CD4-positive, alpha-beta T cell treated with Interleukin-17A for 1 hour (primary cell): ENCODE measurements at regions not wholly inside any gene's neighbourhood (a gene's known extent, or its start where the extent isn't known, plus 50 kb on each side); places are given as distances from the start of the nearest gene placed in this dataset.
"Not testable (repeated sequence)": the region's sequence is repeated elsewhere in the genome, so short reads cannot be mapped to it uniquely, and the experiment has no call there.

Experiments
- DNase-seq: peaks from one replicate; pipeline ENCODE4 v3.0.0-alpha.2; 2020

GRCh38 chr3:6062261-6063187 is 798.4 kb upstream of the GRM7 start:
- no peak for DNase-seq

- DNase-seq: no peak
Observed at GRCh38 chr3:6066397-6066796, 794.5 kb upstream of the GRM7 start.

GRCh38 chr3:6066868-6067578 is 793.9 kb upstream of the GRM7 start:
- DNase-seq: not testable (repeated sequence)

- no peak for DNase-seq
Observed at GRCh38 chr3:6074952-6075351, 786.0 kb upstream of the GRM7 start.

GRCh38 chr3:6078436-6078835 is 782.5 kb upstream of the GRM7 start:
- no peak for DNase-seq

- no peak for DNase-seq
Observed at GRCh38 chr3:6079011-6079410, 781.9 kb upstream of the GRM7 start.

- no peak for DNase-seq
Observed at GRCh38 chr3:6079561-6080179, 781.2 kb upstream of the GRM7 start.

- DNase-seq: no peak
Observed at GRCh38 chr3:6088433-6088832, 772.5 kb upstream of the GRM7 start.

- DNase-seq: no peak
Observed at GRCh38 chr3:6089780-6090179, 771.1 kb upstream of the GRM7 start.

GRCh38 chr3:6091262-6091661 is 769.7 kb upstream of the GRM7 start:
- DNase-seq: no peak

- no peak for DNase-seq
Observed at GRCh38 chr3:6095006-6095405, 765.9 kb upstream of the GRM7 start.

- no peak for DNase-seq
Observed at GRCh38 chr3:6097021-6097420, 763.9 kb upstream of the GRM7 start.

GRCh38 chr3:6097556-6097955 is 763.4 kb upstream of the GRM7 start:
- DNase-seq: no peak

GRCh38 chr3:6098516-6099157 is 762.3 kb upstream of the GRM7 start:
- DNase-seq: no peak

GRCh38 chr3:6099458-6100075 is 761.3 kb upstream of the GRM7 start:
- DNase-seq: no peak

GRCh38 chr3:6105187-6105586 is 755.7 kb upstream of the GRM7 start:
- DNase-seq: no peak

GRCh38 chr3:6108957-6109356 is 752.0 kb upstream of the GRM7 start:
- DNase-seq: no peak

GRCh38 chr3:6110451-6110850 is 750.5 kb upstream of the GRM7 start:
- no peak for DNase-seq

GRCh38 chr3:6112546-6112945 is 748.4 kb upstream of the GRM7 start:
- no peak for DNase-seq

- no peak for DNase-seq
Observed at GRCh38 chr3:6113338-6113737, 747.6 kb upstream of the GRM7 start.

GRCh38 chr3:6119367-6119766 is 741.5 kb upstream of the GRM7 start:
- DNase-seq: no peak

- DNase-seq: no peak
Observed at GRCh38 chr3:6120786-6121185, 740.1 kb upstream of the GRM7 start.

GRCh38 chr3:6124875-6125274 is 736.0 kb upstream of the GRM7 start:
- DNase-seq: no peak
